Type B pancreatic cell (in vitro differentiated cells): ENCODE measurements at regions not wholly inside any gene's neighbourhood (a gene's known extent, or its start where the extent isn't known, plus 50 kb on each side); places are given as distances from the start of the nearest gene placed in this dataset.

Experiments
- DNase-seq: peaks from one replicate; pipeline ENCODE4 v3.0.0; 2021; ENCODE audit warnings: mixed read lengths; ENCODE audit not compliant: unreplicated experiment; ENCODE audit errors: extremely low spot score
- H3K27ac Mint-ChIP-seq: 2 replicates; pipeline ENCODE4 v1.8.0; 2021; ENCODE audit warnings: mild to moderate bottlenecking, mixed read lengths
- H3K27me3 Mint-ChIP-seq: 2 replicates; pipeline ENCODE4 v1.8.0; 2021; ENCODE audit warnings: mixed read lengths
- H3K36me3 Mint-ChIP-seq: 2 replicates; pipeline ENCODE4 v1.8.0; 2021; ENCODE audit warnings: mixed read lengths
- H3K4me1 Mint-ChIP-seq: one replicate; pipeline ENCODE4 v1.8.0; 2021; ENCODE audit warnings: mixed read lengths; ENCODE audit not compliant: unreplicated experiment
- H3K4me3 Mint-ChIP-seq: 2 replicates; pipeline ENCODE4 v1.8.0; 2021; ENCODE audit warnings: mild to moderate bottlenecking, mixed read lengths
- H3K9me3 Mint-ChIP-seq: 2 replicates; pipeline ENCODE4 v1.8.0; 2021; ENCODE audit warnings: mixed read lengths
- CTCF ChIP-seq: fragments of 200-600 bp; sonication (generic); conservative IDR thresholded peaks from 2 replicates; pipeline ENCODE4 v1.5.0; 2021; ENCODE audit warnings: antibody characterized with exemption, mild to moderate bottlenecking

- DNase-seq = no peak
- H3K27me3 Mint-ChIP-seq = peaks cover 7% of the 10 kb centered on the region
- no peaks in the 10 kb centered on the region for H3K9me3 Mint-ChIP-seq
- no peaks in the 10 kb centered on the region for H3K36me3 Mint-ChIP-seq
- H3K27ac Mint-ChIP-seq = no peak overlapping the region
- no peak for TF ChIP-seq CTCF
- peaks cover 5% of the 10 kb centered on the region for H3K4me1 Mint-ChIP-seq
- no peak overlapping the region for H3K4me3 Mint-ChIP-seq
These were observed 613.5 kb downstream of the REEP3 start for GRCh38 chr10:64134676-64135075.

GRCh38 chr10:64142395-64142794 lies 621.2 kb downstream of the REEP3 start:
- Mint-ChIP-seq H3K4me3 (no peak overlapping the region), H3K4me1 (no peaks in the 10 kb centered on the region), H3K9me3 (no peaks in the 10 kb centered on the region), H3K27me3 (peaks cover 3% of the 10 kb centered on the region), H3K36me3 (no peaks in the 10 kb centered on the region), H3K27ac (no peak overlapping the region)
- TF ChIP-seq CTCF = no peak
- DNase-seq = no peak

- no peak for TF ChIP-seq CTCF
- peaks cover 3% of the 10 kb centered on the region for H3K27me3 Mint-ChIP-seq
- H3K27ac Mint-ChIP-seq = no peak overlapping the region
- no peak overlapping the region for H3K4me3 Mint-ChIP-seq
- no peak for DNase-seq
- no peaks in the 10 kb centered on the region for H3K36me3 Mint-ChIP-seq
- H3K9me3 Mint-ChIP-seq = no peaks in the 10 kb centered on the region
- H3K4me1 Mint-ChIP-seq = peaks cover 12% of the 10 kb centered on the region
These were observed 627.4 kb downstream of the REEP3 start for GRCh38 chr10:64148607-64149006.

DNA sequence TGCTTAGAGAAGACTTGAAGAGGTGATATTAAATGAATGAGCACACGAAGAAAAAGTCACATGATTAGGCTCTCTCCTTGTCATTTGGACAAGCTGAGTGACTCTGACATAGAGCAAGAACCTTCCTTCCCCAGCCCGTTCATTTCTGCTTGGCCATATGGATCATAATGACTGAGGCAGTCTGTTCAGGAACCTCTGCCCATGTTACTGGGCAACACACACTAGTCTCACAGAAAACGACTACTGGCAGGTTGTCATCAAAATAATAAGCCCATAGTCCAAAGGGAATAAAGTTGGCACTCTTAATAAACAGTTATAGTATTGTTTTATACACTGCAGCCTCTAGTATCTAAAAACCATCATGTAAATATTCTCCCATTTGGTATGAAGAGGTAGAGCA lies 635.0 kb downstream of the REEP3 start:
- Mint-ChIP-seq H3K9me3 (no peaks in the 10 kb centered on the region), H3K4me3 (no peak overlapping the region), H3K4me1 (peaks cover 6% of the 10 kb centered on the region), H3K27ac (no peak overlapping the region), H3K36me3 (no peaks in the 10 kb centered on the region), H3K27me3 (no peaks in the 10 kb centered on the region)
- DNase-seq = no peak
- no peak for TF ChIP-seq CTCF

GRCh38 chr10:64158551-64158950 lies 637.4 kb downstream of the REEP3 start:
- H3K9me3 Mint-ChIP-seq = no peaks in the 10 kb centered on the region
- no peak for TF ChIP-seq CTCF
- H3K4me3 Mint-ChIP-seq = no peak overlapping the region
- no peaks in the 10 kb centered on the region for H3K36me3 Mint-ChIP-seq
- H3K27me3 Mint-ChIP-seq = no peaks in the 10 kb centered on the region
- no peak for DNase-seq
- no peak overlapping the region for H3K27ac Mint-ChIP-seq
- H3K4me1 Mint-ChIP-seq = peaks cover 6% of the 10 kb centered on the region
